ENCODE measurements at regions not wholly inside any gene's neighbourhood (a gene's known extent, or its start where the extent isn't known, plus 50 kb on each side); places are given as distances from the start of the nearest gene placed in this dataset.

DNA sequence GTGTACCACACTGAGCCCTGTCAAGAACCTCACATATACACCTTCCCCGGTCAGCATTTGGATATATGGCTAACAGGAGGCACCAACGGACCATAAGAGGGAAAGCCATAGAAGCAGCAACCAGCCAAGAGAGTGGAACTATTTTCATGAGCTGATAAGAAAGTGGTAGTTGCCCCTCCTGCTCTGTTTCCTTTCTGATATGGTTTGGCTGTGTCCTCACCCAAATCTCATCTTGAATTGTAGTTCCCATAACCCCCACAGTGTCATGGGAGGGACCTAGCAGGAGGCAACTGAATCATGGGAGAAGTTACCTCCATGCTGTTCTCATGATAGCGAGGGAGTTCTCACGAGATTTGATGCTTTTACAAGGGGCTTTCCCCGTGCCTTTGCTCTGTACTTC lies 366.1 kb upstream of the DAB1 start:
- DNase-seq, result no peak

DNA sequence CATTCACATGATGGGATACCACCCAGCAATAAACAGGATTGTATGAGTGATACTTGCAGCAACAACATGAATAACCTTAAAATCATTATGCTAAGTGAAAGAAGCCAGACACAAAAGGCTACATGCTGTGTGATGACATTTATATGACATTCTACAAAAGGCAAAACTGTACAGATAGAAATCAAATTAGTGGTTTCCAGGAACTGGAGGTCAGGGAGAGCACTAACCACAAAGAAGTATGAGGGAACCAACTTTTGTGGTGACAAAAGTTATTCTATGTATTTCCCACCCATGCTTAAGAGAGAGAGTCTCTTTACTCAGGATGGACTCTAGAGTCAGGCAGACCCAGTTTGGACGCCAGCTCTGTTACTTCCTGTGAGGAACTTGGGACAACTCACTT lies 364.5 kb upstream of the DAB1 start:
- DNase-seq, result no peak

DNA sequence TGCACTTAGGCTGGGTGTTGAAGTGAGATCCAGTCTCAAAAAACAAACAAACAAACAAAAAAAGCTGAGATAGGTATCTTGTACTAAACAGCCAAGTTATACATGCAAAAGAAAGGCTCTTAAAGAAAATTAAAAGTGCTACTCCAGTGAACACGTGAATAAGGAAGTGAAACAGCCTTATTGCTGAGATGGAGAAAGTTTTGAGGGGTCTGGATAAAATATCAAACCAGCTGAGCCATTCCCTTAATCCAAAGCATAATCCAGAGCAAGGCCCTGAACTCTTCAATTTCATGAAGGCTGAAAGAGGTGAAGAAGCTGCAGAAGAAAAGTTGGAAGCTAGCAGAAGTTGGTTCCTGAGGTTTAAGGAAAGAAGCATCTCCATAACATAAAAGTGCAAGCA lies 360.5 kb upstream of the DAB1 start:
- DNase-seq, result no peak

DNA sequence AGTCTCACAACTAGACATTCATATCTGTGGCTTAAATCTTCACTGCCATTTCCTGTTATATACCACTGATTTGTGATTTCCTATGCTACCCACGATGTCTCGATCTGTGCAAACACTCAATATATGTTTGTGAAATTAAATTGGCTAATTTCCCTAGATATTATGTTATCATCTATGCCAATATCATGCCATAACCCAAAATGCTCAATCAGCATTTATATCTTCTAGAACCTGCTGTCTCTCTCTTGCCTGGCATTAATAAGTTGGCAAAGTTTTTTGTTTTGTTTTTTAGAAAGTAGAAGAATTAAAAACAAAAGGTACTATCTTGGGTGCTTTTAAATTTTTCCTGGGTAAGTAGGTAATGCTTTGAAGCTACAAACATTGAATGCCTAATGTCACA lies 358.5 kb upstream of the DAB1 start:
- DNase-seq, result no peak

DNA sequence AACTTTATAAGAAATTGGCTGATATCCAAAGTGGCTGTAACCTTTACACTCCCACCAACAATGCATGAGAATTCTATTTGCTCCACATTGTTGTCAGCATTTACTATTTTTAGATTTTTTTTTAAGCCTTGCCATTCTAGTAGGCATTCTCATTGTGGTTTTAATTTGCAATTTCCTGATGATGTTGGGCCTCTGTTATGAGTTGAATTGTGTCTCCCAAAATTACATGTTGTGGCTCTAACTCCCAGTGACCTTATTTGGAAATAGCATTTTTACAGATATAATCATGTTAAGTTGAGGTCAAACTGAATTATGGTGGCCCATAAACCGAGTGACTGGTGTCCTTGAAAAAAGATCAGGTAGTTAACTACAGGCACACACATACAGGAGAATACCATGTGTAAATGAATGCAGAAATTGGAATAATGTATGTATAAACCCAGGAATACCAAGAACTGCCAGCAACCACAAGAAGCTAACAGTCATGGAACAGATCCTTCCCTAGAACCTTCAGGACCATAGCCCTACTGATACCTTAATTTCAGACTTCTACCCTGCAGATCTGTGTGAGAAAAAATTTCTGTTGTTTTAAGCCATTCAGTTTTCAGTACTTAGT lies 348.8 kb upstream of the DAB1 start:
- no peak for DNase-seq

DNA sequence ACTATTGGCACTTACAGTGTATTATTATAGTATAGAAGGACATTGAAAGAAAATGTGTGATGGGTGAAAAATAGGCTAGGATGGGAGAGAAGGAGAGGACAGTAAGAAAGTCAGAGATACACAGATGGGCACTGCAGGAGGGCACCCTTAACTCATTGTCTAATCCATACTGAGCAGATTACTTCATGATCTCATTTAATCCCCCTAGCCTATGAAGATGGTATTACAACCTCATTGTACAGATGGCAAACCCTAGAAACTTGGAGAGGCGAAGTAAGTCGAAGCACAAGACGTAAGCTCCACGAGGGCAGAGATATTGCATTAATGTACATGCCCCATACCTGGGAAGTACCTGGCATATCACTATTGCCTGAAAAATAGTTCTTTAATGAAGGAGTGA lies 346.9 kb upstream of the DAB1 start:
- DNase-seq, result peak; percentile 9

DNA sequence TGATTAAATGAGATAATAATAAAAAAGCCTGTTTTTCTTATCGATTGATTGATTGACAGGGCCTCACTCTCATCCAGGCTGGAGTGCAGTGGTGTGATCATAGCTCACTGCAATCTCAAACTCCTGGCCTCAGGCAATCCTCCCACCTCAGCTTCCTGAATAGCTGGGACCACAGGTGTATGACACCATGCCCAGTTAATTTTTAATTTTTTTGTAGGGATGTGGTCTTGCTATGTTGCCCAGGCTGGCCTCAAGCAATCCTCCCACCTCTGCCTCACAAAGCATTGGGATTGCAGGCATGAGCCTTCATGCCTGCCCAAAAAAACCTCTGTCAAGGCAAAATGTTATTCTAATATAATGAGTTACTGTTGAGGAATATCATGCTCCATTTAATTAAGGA lies 346.4 kb upstream of the DAB1 start:
- no peak for DNase-seq

DNA sequence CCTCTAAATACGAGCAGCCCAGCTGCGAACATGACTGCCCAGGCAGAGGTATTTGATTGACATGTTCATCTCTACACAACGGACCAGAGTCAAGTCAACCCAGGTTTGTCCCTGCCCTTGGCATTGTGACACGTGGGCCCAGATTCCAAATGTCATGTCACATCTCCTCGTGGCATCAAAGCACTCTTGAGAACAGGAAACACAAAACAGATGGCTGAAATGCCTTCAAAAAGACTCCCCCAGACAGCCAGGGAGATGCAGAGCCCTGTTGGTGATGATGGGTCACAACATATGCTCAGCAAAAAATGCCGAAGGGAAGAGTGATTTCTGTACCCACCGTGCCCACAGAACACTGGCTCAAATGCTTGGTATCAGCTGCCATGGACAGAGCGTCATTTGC lies 337.8 kb upstream of the DAB1 start:
- DNase-seq, result no peak

DNA sequence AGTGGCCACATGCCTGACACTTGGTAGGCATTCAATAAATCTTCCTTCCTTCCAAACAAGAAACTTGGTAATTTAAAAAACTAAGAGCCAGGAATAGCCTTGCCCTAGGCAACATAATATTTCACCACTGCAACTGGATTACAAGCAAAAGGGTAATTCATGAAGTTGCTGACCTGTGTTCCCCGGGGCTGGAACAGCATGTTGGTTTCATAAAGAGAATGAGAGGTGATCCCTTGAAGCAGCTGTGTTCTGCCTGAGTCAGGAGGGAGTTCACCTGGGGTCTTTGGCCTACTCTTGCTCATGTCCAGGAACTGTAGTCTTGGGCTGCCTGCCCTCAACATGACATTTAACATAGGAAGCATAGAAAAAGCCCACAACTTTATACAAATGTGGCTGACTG lies 329.0 kb upstream of the DAB1 start:
- DNase-seq, result no peak

DNA sequence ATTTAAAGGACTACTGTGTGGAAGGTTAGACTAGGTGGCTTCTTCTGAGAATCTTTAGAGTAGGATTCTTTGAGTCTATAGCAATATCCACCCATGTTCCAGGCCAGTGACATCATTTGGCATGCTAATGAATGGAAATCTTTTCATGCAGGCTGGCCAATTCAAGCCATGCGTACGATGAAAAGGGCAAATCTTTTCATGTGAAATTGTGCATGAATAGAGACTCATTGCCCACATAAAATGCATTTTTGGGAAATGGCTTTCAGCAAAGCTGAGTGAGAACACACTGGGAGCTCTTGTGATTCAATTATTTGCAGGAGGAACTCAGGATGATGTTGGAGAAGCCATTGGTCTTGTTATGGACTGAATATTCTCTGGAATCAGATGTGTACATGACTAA lies 324.9 kb upstream of the DAB1 start:
- no peak for DNase-seq

DNA sequence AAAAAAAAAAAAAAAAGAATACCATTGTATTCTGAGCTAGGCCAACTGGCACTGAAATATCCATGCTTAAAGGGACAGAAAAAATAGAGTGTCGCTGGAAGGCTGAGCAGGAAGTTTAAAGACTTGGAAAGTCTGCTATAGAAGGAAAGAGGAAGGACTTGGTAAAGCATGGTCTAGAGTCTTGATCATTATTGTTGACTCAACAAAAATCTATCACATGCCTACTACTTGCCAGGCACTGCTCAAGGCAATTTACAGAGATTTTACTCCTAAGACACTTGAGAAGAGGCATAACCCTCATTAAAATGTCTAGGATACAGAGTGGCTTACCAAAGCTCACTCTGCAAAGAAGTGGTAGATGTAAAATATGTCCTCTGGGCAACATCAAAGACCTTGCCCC lies 324.0 kb upstream of the DAB1 start:
- DNase-seq, result no peak

DNA sequence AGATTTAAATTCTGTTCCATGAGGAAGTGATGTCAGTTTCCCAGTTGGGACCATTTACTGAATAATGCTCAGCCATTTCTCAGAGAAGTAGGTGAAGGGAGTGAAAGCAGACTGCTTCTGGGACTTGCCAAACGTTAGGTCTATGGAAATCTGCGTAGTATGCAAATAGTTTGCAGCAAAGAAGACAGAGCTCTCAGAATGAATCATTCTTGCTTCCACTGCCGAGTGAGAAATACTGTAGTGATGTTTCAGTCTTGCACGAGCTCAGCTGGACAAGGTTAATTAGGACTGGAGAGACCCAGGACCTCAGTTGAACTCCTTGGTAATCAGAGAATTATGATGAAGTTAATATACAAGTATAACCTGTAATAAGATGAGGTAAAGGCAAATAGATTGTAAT lies 317.7 kb upstream of the DAB1 start:
- DNase-seq, result no peak

DNA sequence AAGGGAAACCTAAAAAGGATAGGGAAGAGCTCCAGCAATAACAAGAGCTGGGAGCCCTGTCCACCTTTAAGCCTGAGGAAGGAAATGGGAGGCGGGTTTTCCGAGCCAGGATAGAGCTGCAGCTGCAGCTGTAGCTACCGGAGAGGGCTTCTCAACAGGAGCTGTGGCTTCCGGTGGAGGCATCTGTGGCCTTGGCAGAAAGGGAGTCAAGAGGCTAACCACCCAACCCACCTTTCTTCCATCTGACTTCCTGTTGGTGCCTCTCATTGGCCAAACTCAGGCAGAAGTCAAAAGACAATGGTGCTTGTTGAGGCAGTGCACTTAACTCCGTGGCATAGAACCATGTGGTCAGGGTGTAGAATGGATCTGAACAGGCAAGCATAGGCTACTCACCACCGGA lies 313.1 kb upstream of the DAB1 start:
- no peak for DNase-seq

DNA sequence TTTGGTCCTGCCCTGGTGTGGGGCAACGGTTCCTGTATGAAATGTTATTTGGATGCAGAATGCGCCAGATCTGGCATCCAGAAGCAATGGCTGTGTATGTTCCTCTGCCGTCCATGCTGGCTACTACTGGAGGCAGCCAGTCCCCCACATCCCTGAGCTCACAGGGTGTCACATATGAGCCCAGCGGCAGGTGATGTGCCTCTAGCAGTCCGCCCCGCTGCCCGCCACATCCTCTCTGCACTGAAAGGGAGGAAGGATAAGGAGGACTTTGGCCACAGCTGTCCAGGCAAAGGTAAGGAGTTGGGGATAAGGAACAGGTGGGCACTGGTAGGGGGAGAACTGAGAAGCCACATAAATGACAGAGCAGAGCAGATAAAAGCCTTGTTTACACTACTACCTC lies 305.3 kb upstream of the DAB1 start:
- no peak for DNase-seq

DNA sequence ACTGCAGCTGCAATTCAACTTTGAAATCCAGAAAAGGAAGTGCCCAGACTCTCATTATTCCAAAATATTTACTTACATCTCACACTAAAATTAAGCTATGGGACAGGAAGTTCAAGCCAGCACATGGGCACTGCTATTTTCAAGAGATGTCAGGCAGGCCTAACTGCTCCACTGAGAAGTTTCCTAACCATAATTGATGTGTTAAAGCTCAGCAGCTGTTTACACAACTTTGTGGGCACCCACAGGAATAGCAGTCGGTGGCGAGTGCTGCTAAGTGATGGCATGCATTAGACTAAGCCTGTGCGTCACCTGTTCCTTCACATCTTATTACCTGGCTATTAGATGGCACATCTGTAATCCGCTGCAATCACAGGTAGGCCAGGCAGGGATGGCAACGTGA lies 303.3 kb upstream of the DAB1 start:
- no peak for DNase-seq

DNA sequence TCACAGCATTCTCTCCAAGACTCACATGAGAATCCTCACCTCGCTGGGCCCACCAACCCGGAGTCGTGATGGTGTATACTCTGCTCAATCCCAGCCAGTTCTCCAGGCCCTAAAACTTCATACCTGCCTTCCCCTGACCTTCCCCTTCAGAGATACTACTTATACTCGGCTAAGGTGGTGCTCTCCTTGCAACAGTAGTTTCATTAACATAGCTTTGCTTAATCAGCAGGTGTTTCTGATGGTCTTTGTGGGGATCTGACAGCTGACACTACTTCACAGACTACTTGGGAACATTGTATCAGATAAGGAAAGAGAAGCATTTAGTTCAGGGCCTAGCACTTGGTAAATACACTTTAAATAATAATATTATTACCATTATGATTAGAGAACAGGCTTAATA lies 301.5 kb upstream of the DAB1 start:
- DNase-seq, result no peak

DNA sequence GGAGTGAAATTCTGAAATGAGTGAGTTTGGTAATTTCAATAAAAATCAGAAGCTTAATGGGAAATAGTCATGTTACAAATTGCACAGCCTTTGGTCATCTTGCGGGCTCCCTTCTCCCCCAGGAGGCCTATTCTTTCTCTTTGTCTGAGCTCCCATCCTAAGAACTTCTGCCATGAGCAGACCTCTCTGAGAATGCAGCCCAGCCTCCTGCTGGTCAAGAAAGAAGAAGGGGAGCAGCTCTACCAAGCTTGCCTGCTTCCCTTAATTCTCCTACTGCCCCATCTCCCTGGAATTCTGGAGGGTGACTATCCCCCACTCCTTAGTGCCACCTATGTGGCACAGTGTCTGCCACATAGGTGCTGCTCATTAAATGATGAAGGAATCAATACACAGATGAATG lies 300.7 kb upstream of the DAB1 start:
- no peak for DNase-seq

DNA sequence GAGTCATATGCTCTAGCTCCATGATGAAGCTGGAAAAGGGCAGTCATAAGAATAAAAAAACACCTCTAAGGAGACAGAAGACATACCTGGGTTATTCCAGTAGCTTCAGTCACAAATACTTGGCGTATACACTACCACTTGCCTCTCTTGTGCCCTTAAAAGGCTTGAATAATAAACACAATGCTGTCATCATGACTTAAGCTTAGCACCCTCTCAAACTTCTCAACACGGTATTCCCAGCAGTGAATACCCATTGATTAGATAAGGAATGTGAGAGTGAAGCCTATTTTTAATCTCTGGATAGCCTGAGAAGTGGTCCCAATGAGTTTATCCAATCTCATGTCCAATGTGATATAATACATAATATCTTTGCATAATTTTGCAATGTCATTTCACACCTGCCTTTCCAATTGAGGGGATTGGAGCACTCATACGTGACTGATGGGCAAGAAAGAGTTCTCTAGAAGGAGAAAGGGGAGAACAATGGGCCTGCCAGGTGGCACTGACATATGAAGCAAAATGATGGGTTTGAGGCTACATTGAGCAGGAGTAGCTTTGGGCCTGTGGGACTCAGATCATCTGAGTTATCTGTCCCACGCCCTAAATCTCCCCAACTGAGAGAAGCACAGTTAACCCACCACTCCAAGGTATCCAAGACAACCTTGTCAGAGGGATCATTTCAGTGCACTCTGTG lies 298.6 kb upstream of the DAB1 start:
- DNase-seq, result no peak

DNA sequence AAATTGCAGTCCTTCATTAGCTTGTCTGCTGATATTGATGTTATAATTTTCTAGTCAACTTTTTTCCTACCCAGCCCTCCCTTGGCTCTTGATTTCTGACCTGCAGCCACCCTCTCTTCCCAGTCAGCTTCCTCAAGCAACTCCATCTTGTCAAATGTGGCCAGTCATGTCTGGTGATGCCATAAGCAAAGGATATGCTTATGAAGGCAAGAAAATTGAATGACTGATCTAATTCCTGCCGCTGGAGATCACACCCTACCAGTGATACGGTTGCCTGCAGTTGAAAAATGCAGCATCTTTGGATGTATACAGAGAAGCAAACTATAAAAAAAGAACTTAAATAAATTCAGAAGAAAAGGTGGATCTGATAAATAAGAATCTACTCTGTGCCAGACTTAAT lies 297.1 kb upstream of the DAB1 start:
- DNase-seq, result no peak

DNA sequence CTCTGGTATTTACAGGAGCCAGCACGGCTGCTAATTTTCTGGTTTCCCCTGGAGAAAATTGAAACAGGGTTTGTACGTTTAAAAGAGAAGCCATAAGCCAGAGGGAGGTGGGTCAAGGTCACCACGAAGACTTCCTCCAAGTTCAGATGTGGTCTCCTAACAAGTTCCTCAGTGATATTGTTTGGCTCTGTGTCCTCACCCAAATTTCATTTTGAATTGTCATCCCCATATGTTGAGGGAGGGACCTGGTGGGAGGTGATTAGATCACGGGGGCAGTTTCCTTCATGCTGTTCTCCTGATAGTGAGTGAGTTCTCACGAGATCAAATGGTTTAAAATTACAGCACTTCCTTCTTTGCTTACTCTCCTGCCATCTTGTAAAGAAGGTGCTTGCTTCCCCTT lies 295.4 kb upstream of the DAB1 start:
- no peak for DNase-seq

DNA sequence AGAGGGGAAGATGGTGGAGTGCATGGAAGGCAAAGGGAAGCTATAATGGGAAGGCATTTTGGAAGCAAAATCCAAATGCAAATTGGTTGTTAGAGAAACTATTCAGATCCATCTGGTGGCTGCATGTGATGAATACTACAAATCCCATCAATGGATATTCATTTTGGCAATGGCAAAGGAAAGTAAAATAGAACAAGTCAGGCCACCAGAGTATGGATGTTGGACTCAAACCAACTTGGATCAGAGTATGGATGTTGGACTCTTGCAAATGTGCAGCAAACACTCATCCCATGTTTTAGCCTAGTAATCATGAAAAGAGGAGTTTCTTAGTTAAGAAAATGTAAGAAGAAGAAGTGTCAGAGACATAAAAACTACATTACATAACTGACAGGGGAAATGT lies 289.6 kb upstream of the DAB1 start:
- no peak for DNase-seq

DNA sequence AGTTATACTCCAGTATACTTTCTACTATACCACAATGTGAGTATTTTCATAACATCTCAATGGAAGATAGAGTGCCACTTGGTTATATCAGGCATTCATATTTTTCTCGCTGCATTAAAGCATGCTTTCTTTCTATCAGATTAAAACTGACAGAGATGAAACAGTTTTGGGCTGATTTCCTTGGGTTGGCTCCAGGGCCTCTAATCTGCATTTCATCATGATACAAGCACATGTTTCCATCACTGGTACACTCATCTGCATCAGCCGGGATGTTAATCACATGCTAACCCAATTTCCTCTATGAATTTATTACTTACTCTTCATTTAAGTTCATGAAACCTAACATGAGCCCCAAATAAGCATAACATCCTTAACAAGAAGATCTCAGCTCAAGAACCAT lies 289.0 kb upstream of the DAB1 start:
- DNase-seq, result no peak

DNA sequence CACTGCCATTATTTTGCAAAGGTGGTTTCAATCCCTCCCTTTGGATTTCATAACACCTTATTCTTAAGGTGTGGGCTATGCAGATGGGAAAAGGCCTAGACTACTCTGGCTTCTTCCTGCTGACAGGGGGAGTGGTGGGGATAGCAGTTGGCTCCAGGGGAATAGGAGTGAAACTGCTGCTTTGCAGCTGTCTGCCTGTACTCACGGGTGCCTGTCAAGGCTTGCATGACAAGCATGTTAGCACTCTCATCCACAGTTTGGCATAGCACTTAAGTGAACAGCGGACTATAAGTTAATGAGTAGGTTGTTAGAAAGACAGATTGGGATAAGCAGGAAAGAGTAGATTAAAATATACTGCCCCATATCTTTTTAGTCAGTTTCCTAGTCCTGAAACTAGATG lies 287.5 kb upstream of the DAB1 start:
- no peak for DNase-seq

DNA sequence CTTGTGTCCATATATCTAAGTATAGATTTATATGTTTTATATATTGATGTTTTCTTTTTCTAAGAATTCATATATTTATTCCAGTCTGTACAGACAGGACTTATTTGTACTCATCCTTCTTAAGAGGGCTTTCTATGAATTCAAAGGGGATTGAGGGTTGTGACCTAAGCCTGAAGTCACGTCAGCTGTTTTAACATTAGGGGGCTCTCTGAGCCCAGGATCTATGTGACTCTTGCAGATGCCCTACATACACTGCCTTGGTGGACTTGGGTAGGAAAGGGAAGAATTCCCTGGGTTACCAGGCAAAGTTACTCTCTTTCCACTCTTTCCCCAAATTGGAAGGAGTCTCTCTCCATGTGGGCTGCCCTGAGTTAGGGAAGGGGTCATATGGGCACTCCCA lies 283.8 kb upstream of the DAB1 start:
- DNase-seq, result no peak

DNA sequence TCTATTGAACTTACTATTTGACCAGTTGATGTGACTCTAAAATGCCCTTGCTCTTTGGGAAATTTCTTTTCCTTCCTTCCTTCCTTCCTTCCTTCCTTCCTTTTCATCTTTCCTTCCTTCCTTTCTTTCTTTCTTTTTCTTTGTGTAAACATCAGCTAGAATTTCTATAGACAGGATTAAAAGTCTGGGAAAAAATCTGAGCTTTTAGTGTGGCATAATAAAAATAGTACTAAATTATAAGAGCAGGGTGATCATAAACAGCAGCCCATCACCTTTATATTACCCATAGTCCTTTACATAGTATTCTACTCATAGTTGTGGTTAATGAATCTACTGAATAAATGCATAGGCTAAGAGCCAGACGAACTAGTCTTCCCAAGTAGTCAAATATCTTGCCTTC lies 281.0 kb upstream of the DAB1 start:
- no peak for DNase-seq
